HG02973 (cell line): ENCODE measurements at regions not wholly inside any gene's neighbourhood (a gene's known extent, or its start where the extent isn't known, plus 50 kb on each side); places are given as distances from the start of the nearest gene placed in this dataset.
"Not testable (repeated sequence)": the region's sequence is repeated elsewhere in the genome, so short reads cannot be mapped to it uniquely, and the experiment has no call there.

Experiments
- ATAC-seq: cut with Tn5 transposase; IDR thresholded peaks from one replicate; pipeline ENCODE4 v1.9.1; 2021; ENCODE audit warnings: moderate library complexity; ENCODE audit not compliant: unreplicated experiment

DNA sequence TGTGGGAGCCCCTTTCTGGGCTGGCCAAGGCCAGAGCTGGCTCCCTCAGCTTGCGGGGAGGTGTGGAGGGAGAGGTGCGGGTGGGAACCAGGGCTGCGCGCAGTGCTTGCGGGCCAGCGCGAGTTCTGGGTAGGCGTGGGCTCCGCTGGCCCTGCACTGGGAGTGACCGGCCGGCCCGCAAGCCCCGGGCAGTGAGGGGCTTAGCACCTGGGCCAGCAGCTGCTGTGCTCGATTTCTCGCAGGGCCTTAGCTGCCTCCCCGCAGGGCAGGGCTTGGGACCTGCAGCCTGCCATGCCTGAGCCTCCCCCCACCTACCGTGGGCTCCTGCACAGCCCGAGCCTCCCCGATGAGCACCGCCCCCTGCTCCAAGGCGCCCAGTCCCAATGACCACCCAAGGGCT lies 56.0 kb upstream of the CACNA2D1 start:
- not testable (repeated sequence) for ATAC-seq

GRCh38 chr7:82494420-82494819 lies 50.8 kb upstream of the CACNA2D1 start:
- no peak for ATAC-seq
